ENCODE measurements at regions not wholly inside any gene's neighbourhood (a gene's known extent, or its start where the extent isn't known, plus 50 kb on each side); places are given as distances from the start of the nearest gene placed in this dataset.

- no peaks in the 10 kb centered on the region for H3K36me3 ChIP-seq
- H3K9me3 ChIP-seq, result no peaks in the 10 kb centered on the region
- TF ChIP-seq CTCF (IDR thresholded peaks at IDR 0.05 in 8 of 11, conservative IDR thresholded peaks at IDR 0.05 in 3 of 11) (no peak), POLR2A (IDR thresholded peaks at IDR 0.05) (no peak), POLR2AphosphoS5 (IDR thresholded peaks at IDR 0.05) (no peak)
- WGBS, 5 donors, result 56 to 87% (median 66%) methylated on average over 1 of the region's 1 CpG
- H3K4me1 ChIP-seq, result no peaks in the 10 kb centered on the region
- H3K4me3 ChIP-seq, result no peak overlapping the region
- DNase-seq, result no peak
- H3K27ac ChIP-seq, result no peak overlapping the region
- H3K27me3 ChIP-seq (replicated peaks in 1 of 7), result peaks cover 0 to 2% (median 0%) of the 10 kb centered on the region in 7 donors
- intact Hi-C loops (cut with DNase I; ENCODE audit: low total_unique reads), result no loop called here
Observed at GRCh38 chr2:19815746-19816145, 86.0 kb downstream of the TTC32 start.

- Histone ChIP-seq H3K4me3 (no peak overlapping the region), H3K27me3 (replicated peaks in 1 of 7) (no peaks in the 10 kb centered on the region), H3K36me3 (no peaks in the 10 kb centered on the region), H3K27ac (no peak overlapping the region), H3K9me3 (no peaks in the 10 kb centered on the region), H3K4me1 (no peaks in the 10 kb centered on the region)
- WGBS, 5 donors, result 64 to 87% (median 76%) methylated on average over 5 of the region's 5 CpGs
- DNase-seq, result no peak
- no peak for TF ChIP-seq POLR2AphosphoS5 (IDR thresholded peaks at IDR 0.05)
- no peak for TF ChIP-seq CTCF (IDR thresholded peaks at IDR 0.05 in 8 of 11, conservative IDR thresholded peaks at IDR 0.05 in 3 of 11)
- TF ChIP-seq POLR2A (IDR thresholded peaks at IDR 0.05), result no peak
- intact Hi-C loops (cut with DNase I; ENCODE audit: low total_unique reads), result no loop called here
Observed at GRCh38 chr2:19812166-19812565, 89.6 kb downstream of the TTC32 start.

- no peak overlapping the region for H3K27ac ChIP-seq
- H3K4me3 ChIP-seq, result no peak overlapping the region
- H3K4me1 ChIP-seq, result no peaks in the 10 kb centered on the region
- TF ChIP-seq POLR2AphosphoS5 (IDR thresholded peaks at IDR 0.05), result no peak
- no peak for TF ChIP-seq POLR2A (IDR thresholded peaks at IDR 0.05)
- TF ChIP-seq CTCF (IDR thresholded peaks at IDR 0.05 in 8 of 11, conservative IDR thresholded peaks at IDR 0.05 in 3 of 11), result no peak
- 88 to 99% (median 92%) methylated on average over 6 of the region's 6 CpGs for WGBS, 5 donors
- H3K27me3 ChIP-seq (replicated peaks in 1 of 7), result no peaks in the 10 kb centered on the region
- intact Hi-C loops (cut with DNase I; ENCODE audit: low total_unique reads), result no loop called here
- no peaks in the 10 kb centered on the region for H3K9me3 ChIP-seq
- no peaks in the 10 kb centered on the region for H3K36me3 ChIP-seq
- no peak for DNase-seq
Observed at GRCh38 chr2:19811186-19811585, 90.6 kb downstream of the TTC32 start.

GRCh38 chr2:19810637-19811036 is 91.1 kb downstream of the TTC32 start:
- Histone ChIP-seq H3K4me1 (no peaks in the 10 kb centered on the region), H3K9me3 (no peaks in the 10 kb centered on the region), H3K27me3 (replicated peaks in 1 of 7) (no peaks in the 10 kb centered on the region), H3K27ac (no peak overlapping the region), H3K36me3 (no peaks in the 10 kb centered on the region), H3K4me3 (no peak overlapping the region)
- intact Hi-C loops (cut with DNase I; ENCODE audit: low total_unique reads), result no loop called here
- no peak for TF ChIP-seq POLR2AphosphoS5 (IDR thresholded peaks at IDR 0.05)
- TF ChIP-seq POLR2A (IDR thresholded peaks at IDR 0.05), result no peak
- no peak for TF ChIP-seq CTCF (IDR thresholded peaks at IDR 0.05 in 8 of 11, conservative IDR thresholded peaks at IDR 0.05 in 3 of 11)
- WGBS, 5 donors, result 77 to 94% (median 86%) methylated on average over 2 of the region's 2 CpGs
- no peak for DNase-seq
